A549 (cell line): ENCODE measurements at regions not wholly inside any gene's neighbourhood (a gene's known extent, or its start where the extent isn't known, plus 50 kb on each side); places are given as distances from the start of the nearest gene placed in this dataset.

Experiments used
- FOSL2 ChIP-seq, 2 experiments: fragments of 450-650 bp in 1 of 2; fragments of >200 bp in 1 of 2; sonication (Bioruptor Twin) in 1 of 2; formaldehyde crosslinking; IDR thresholded peaks; 2 replicates each; pipeline versions ENCODE4 v1.5.0 to v1.6.1; 2016 to 2020; ENCODE audit warnings: mild to moderate bottlenecking in 1 of 2, moderate library complexity in 1 of 2
- JUN ChIP-seq, 2 experiments: fragments of >200 bp; sonication (Bioruptor Twin); formaldehyde crosslinking; IDR thresholded peaks; 2 replicates in 1 of 2; 3 replicates in 1 of 2; pipeline ENCODE4 v1.6.1; 2016 to 2017
- KDM1A ChIP-seq: fragments of 200-600 bp; sonication (generic); IDR thresholded peaks from 2 replicates; pipeline ENCODE4 v1.6.1; 2016; ENCODE audit warnings: low read depth, mild to moderate bottlenecking
- NPAS2 ChIP-seq: fragments of 250-450 bp; sonication (Bioruptor Pico); IDR thresholded peaks from 2 replicates; pipeline ENCODE4 v1.8.0; 2022; ENCODE audit warnings: mild to moderate bottlenecking, moderate library complexity, borderline replicate concordance
- POLR2A ChIP-seq: IDR thresholded peaks from 2 replicates; pipeline ENCODE4 v1.6.1; 2012; ENCODE audit warnings: mild to moderate bottlenecking, low read length
- RAD21 ChIP-seq, 2 experiments: fragments of >200 bp in 1 of 2; sonication (Bioruptor Twin) in 1 of 2; formaldehyde crosslinking in 1 of 2; IDR thresholded peaks in 1 of 2; conservative IDR thresholded peaks in 1 of 2; 2 replicates in 1 of 2; 3 replicates in 1 of 2; pipeline ENCODE4 v1.6.1; 2012 to 2018; ENCODE audit warnings: inconsistent platforms in 1 of 2
- SMC3 ChIP-seq: fragments of >200 bp; sonication (Bioruptor Twin); formaldehyde crosslinking; IDR thresholded peaks from 3 replicates; pipeline ENCODE4 v1.6.1; 2018; ENCODE audit warnings: inconsistent platforms
- ZFP36 ChIP-seq: fragments of 450-650 bp; IDR thresholded peaks from 2 replicates; pipeline ENCODE4 v1.6.1; 2014; ENCODE audit warnings: borderline replicate concordance; ENCODE audit not compliant: partially characterized antibody
- TF ChIP-seq, protein P1 (sequence below): fragments of 200-600 bp; sonication (generic); IDR thresholded peaks from 2 replicates; pipeline ENCODE4 v1.6.1; 2016; ENCODE audit warnings: antibody characterized with exemption, mild to moderate bottlenecking, moderate library complexity
- TF ChIP-seq, protein P2 (sequence below): fragments of >200 bp; sonication (Bioruptor Twin); formaldehyde crosslinking; IDR thresholded peaks from 3 replicates; pipeline ENCODE4 v1.5.1; 2016
- TF ChIP-seq, protein P3 (sequence below): fragments of 450-650 bp; IDR thresholded peaks from 2 replicates; pipeline ENCODE4 v1.6.1; 2014; ENCODE audit warnings: antibody characterized with exemption
- TF ChIP-seq, protein P4 (sequence below): IDR thresholded peaks from 2 replicates; pipeline ENCODE4 v1.6.1; 2012

DNA sequence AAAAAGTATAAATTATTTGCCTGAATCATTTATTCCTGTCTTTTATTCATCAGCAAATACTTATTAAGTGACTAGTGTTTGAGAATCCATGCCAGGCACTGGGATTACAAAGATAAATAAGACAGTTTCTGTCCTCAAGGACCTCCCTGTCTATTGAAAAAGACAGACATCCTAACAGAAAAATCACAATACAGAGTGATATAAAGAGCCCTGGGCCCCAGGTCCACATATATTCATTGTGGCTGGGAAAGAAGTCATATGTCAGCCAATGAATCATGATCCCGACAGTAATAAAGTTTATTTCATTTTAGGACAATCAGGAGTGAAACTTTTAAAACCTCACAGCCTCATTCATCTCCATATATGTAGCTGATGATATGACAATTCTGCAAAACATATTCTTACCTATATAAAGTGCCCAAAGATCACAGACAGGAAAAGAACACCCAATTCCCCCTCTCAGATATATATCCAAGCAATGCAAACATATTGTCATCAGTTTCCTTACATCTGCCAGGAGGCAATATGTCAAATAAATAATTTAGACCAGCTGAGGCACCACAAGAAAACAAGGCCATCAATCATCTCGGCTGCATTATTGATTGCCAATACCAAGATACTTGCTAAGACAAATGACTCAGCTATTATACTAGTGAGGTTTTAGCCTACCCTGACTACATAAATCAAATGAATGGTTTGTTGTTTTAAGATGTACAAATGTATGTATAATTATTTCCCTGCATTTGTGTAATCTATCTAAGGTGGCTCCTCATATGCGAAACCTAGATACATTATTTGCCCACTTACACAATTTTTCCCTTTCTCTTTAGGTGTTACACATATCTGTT is 590.9 kb upstream of the API5 start:
- TF ChIP-seq SMC3 (no peak), ZFP36 (no peak), NPAS2 (no peak), JUN (IDR thresholded peaks at IDR 0.05) (no peak), POLR2A (no peak), KDM1A (no peak), RAD21 (conservative IDR thresholded peaks at IDR 0.05 in 1 of 2, IDR thresholded peaks at IDR 0.05 in 1 of 2) (no peak), FOSL2 (IDR thresholded peaks at IDR 0.05) (no peak), FOSL2 (CRISPR knock-in tag; IDR thresholded peaks at IDR 0.05) (no peak)
- TF ChIP-seq, protein P1, sequence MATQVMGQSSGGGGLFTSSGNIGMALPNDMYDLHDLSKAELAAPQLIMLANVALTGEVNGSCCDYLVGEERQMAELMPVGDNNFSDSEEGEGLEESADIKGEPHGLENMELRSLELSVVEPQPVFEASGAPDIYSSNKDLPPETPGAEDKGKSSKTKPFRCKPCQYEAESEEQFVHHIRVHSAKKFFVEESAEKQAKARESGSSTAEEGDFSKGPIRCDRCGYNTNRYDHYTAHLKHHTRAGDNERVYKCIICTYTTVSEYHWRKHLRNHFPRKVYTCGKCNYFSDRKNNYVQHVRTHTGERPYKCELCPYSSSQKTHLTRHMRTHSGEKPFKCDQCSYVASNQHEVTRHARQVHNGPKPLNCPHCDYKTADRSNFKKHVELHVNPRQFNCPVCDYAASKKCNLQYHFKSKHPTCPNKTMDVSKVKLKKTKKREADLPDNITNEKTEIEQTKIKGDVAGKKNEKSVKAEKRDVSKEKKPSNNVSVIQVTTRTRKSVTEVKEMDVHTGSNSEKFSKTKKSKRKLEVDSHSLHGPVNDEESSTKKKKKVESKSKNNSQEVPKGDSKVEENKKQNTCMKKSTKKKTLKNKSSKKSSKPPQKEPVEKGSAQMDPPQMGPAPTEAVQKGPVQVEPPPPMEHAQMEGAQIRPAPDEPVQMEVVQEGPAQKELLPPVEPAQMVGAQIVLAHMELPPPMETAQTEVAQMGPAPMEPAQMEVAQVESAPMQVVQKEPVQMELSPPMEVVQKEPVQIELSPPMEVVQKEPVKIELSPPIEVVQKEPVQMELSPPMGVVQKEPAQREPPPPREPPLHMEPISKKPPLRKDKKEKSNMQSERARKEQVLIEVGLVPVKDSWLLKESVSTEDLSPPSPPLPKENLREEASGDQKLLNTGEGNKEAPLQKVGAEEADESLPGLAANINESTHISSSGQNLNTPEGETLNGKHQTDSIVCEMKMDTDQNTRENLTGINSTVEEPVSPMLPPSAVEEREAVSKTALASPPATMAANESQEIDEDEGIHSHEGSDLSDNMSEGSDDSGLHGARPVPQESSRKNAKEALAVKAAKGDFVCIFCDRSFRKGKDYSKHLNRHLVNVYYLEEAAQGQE, result no peak
- TF ChIP-seq, protein P2, sequence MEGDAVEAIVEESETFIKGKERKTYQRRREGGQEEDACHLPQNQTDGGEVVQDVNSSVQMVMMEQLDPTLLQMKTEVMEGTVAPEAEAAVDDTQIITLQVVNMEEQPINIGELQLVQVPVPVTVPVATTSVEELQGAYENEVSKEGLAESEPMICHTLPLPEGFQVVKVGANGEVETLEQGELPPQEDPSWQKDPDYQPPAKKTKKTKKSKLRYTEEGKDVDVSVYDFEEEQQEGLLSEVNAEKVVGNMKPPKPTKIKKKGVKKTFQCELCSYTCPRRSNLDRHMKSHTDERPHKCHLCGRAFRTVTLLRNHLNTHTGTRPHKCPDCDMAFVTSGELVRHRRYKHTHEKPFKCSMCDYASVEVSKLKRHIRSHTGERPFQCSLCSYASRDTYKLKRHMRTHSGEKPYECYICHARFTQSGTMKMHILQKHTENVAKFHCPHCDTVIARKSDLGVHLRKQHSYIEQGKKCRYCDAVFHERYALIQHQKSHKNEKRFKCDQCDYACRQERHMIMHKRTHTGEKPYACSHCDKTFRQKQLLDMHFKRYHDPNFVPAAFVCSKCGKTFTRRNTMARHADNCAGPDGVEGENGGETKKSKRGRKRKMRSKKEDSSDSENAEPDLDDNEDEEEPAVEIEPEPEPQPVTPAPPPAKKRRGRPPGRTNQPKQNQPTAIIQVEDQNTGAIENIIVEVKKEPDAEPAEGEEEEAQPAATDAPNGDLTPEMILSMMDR, result no peak
- TF ChIP-seq, protein P3, sequence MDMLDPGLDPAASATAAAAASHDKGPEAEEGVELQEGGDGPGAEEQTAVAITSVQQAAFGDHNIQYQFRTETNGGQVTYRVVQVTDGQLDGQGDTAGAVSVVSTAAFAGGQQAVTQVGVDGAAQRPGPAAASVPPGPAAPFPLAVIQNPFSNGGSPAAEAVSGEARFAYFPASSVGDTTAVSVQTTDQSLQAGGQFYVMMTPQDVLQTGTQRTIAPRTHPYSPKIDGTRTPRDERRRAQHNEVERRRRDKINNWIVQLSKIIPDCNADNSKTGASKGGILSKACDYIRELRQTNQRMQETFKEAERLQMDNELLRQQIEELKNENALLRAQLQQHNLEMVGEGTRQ, result no peak
- TF ChIP-seq, protein P4, sequence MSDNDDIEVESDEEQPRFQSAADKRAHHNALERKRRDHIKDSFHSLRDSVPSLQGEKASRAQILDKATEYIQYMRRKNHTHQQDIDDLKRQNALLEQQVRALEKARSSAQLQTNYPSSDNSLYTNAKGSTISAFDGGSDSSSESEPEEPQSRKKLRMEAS, result no peak
